ENCODE measurements at regions not wholly inside any gene's neighbourhood (a gene's known extent, or its start where the extent isn't known, plus 50 kb on each side); places are given as distances from the start of the nearest gene placed in this dataset.

- DNase-seq (ENCODE audit: low read depth in 2 of 2), result no peak
- TF ChIP-seq, protein P1, sequence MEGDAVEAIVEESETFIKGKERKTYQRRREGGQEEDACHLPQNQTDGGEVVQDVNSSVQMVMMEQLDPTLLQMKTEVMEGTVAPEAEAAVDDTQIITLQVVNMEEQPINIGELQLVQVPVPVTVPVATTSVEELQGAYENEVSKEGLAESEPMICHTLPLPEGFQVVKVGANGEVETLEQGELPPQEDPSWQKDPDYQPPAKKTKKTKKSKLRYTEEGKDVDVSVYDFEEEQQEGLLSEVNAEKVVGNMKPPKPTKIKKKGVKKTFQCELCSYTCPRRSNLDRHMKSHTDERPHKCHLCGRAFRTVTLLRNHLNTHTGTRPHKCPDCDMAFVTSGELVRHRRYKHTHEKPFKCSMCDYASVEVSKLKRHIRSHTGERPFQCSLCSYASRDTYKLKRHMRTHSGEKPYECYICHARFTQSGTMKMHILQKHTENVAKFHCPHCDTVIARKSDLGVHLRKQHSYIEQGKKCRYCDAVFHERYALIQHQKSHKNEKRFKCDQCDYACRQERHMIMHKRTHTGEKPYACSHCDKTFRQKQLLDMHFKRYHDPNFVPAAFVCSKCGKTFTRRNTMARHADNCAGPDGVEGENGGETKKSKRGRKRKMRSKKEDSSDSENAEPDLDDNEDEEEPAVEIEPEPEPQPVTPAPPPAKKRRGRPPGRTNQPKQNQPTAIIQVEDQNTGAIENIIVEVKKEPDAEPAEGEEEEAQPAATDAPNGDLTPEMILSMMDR (IDR thresholded peaks at IDR 0.05; ENCODE audit: low read depth, low read length), result no peak
- H3K4me3 ChIP-seq (replicated peaks in 1 of 2; ENCODE audit: low read depth in 2 of 2, low read length in 2 of 2), result no peak overlapping the region
Measured at GRCh38 chr1:119302011-119302410, 66.6 kb upstream of the HAO2 start.

GRCh38 chr1:119308130-119308700 is 60.4 kb upstream of the HAO2 start:
- DNase-seq (ENCODE audit: low read depth in 2 of 2), result no peak
- TF ChIP-seq, protein P1 (IDR thresholded peaks at IDR 0.05; ENCODE audit: low read depth, low read length), result no peak
- no peak overlapping the region for H3K4me3 ChIP-seq (replicated peaks in 1 of 2; ENCODE audit: low read depth in 2 of 2, low read length in 2 of 2)

DNA sequence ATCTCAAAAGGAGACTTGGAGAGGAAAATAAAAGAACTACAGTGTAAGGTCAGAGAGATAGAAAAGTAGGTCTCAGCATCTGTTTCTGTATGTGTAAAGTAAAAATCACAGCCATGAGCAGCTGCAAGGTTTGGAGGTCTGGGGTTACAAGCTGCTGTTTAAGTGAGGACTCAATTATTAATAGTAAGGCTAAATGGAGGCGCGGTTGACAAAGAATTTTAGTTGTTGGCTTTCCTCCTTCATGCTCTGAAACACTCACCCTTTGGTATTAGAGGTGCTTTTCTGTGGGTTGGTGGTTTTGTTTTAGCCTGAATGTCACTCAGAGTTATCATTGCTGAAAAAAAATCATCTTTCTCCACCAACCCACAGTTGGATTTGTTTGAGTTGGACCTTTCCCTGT is 59.8 kb upstream of the HAO2 start:
- no peak overlapping the region for H3K4me3 ChIP-seq (replicated peaks in 1 of 2; ENCODE audit: low read depth in 2 of 2, low read length in 2 of 2)
- TF ChIP-seq, protein P1 (IDR thresholded peaks at IDR 0.05; ENCODE audit: low read depth, low read length), result no peak
- DNase-seq (ENCODE audit: low read depth in 2 of 2), result no peak

GRCh38 chr1:119310301-119310700 is 58.3 kb upstream of the HAO2 start:
- TF ChIP-seq, protein P1 (IDR thresholded peaks at IDR 0.05; ENCODE audit: low read depth, low read length), result no peak
- DNase-seq (ENCODE audit: low read depth in 2 of 2), result no peak
- H3K4me3 ChIP-seq (replicated peaks in 1 of 2; ENCODE audit: low read depth in 2 of 2, low read length in 2 of 2), result no peak overlapping the region

DNA sequence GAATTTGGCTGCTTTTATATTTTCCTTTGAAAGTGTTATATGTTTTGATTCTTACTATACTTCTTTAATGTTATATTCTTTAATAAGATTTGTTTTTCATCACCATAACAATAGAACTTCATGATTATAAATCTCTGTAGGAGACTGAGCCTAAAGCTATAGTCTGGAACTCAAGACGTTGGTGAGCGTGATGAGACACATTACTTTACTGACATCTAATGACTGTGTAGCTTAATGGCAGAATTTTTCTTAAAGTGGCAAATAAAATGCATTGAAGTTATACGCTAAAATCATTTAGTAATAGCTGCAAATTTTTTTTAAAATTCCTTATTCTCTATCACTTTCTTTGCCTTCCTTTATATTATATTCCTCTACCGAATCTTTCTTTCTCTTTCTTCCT is 56.1 kb upstream of the HAO2 start:
- peak in 1 of 2 donors; percentile 10 for DNase-seq (ENCODE audit: low read depth in 2 of 2)
- TF ChIP-seq, protein P1 (IDR thresholded peaks at IDR 0.05; ENCODE audit: low read depth, low read length), result no peak
- H3K4me3 ChIP-seq (replicated peaks in 1 of 2; ENCODE audit: low read depth in 2 of 2, low read length in 2 of 2), result no peak overlapping the region

GRCh38 chr1:119314001-119314796 is 54.4 kb upstream of the HAO2 start:
- TF ChIP-seq, protein P1 (IDR thresholded peaks at IDR 0.05; ENCODE audit: low read depth, low read length), result no peak
- no peak overlapping the region for H3K4me3 ChIP-seq (replicated peaks in 1 of 2; ENCODE audit: low read depth in 2 of 2, low read length in 2 of 2)
- DNase-seq (ENCODE audit: low read depth in 2 of 2), result no peak
